Fibroblast of villous mesenchyme (primary cell): ENCODE measurements at regions not wholly inside any gene's neighbourhood (a gene's known extent, or its start where the extent isn't known, plus 50 kb on each side); places are given as distances from the start of the nearest gene placed in this dataset.

Experiments
- DNase-seq: peaks from one replicate; pipeline ENCODE4 v3.0.0-alpha.2; 2010; ENCODE audit warnings: low read depth
- H3K4me3 ChIP-seq: 2 replicates; pipeline ENCODE4 v1.5.1; 2011; ENCODE audit warnings: low read depth, mild to moderate bottlenecking, low read length
- CTCF ChIP-seq: IDR thresholded peaks from 2 replicates; pipeline ENCODE4 v1.5.1; 2012; ENCODE audit warnings: low read depth, mild to moderate bottlenecking, low read length; ENCODE audit not compliant: insufficient read depth

- TF ChIP-seq CTCF, result no peak
- DNase-seq, result no peak
- no peak overlapping the region for H3K4me3 ChIP-seq
Measured at GRCh38 chr1:101165954-101166353, 70.9 kb upstream of the S1PR1 start.

GRCh38 chr1:101165532-101165931, 71.3 kb upstream of the S1PR1 start:
- no peak overlapping the region for H3K4me3 ChIP-seq
- no peak for DNase-seq
- TF ChIP-seq CTCF, result no peak

GRCh38 chr1:101164776-101165175, 72.0 kb upstream of the S1PR1 start:
- H3K4me3 ChIP-seq, result no peak overlapping the region
- TF ChIP-seq CTCF, result no peak
- DNase-seq, result no peak

- DNase-seq, result no peak
- H3K4me3 ChIP-seq, result no peak overlapping the region
- TF ChIP-seq CTCF, result no peak
Measured at GRCh38 chr1:101162736-101163735, 73.8 kb upstream of the S1PR1 start.

- no peak overlapping the region for H3K4me3 ChIP-seq
- DNase-seq, result no peak
- TF ChIP-seq CTCF, result no peak
Measured at GRCh38 chr1:101162300-101162699, 74.5 kb upstream of the S1PR1 start.

- TF ChIP-seq CTCF, result no peak
- H3K4me3 ChIP-seq, result no peak overlapping the region
- DNase-seq, result no peak
Measured at GRCh38 chr1:101161619-101162018, 75.2 kb upstream of the S1PR1 start.
